NT2/D1 (cell line): ENCODE measurements at regions not wholly inside any gene's neighbourhood (a gene's known extent, or its start where the extent isn't known, plus 50 kb on each side); places are given as distances from the start of the nearest gene placed in this dataset.

Experiments used
- DNase-seq: peaks from one replicate; pipeline ENCODE4 v3.0.0-alpha.2; 2011; ENCODE audit warnings: low read depth, low spot score
- H3K27me3 ChIP-seq: 2 replicates; pipeline ENCODE4 v1.6.0; 2011; ENCODE audit warnings: mild to moderate bottlenecking; ENCODE audit not compliant: insufficient read length, insufficient read depth
- H3K36me3 ChIP-seq: 2 replicates; pipeline ENCODE4 v1.6.1; 2011; ENCODE audit warnings: mild to moderate bottlenecking, low read length, mixed read lengths; ENCODE audit not compliant: insufficient read depth, insufficient read length
- H3K4me1 ChIP-seq: 2 replicates; pipeline ENCODE4 v1.5.1; 2011; ENCODE audit not compliant: insufficient read depth, insufficient read length
- H3K4me3 ChIP-seq: 2 replicates; pipeline ENCODE4 v1.5.1; 2011; ENCODE audit warnings: low read depth; ENCODE audit not compliant: insufficient read length
- H3K9ac ChIP-seq: 2 replicates; pipeline ENCODE4 v1.6.0; 2011; ENCODE audit warnings: low read depth; ENCODE audit not compliant: insufficient read length
- H3K9me3 ChIP-seq: 2 replicates; pipeline ENCODE4 v1.5.1; 2011; ENCODE audit warnings: mild to moderate bottlenecking, low read length; ENCODE audit not compliant: insufficient read depth
- SUZ12 ChIP-seq: IDR thresholded peaks from 2 replicates; pipeline ENCODE4 v1.6.1; 2011; ENCODE audit not compliant: insufficient read length, insufficient read depth; ENCODE audit errors: extremely low read depth
- YY1 ChIP-seq: IDR thresholded peaks from 2 replicates; pipeline ENCODE4 v1.6.1; 2011; ENCODE audit not compliant: insufficient read length, insufficient read depth
- ZNF274 ChIP-seq: IDR thresholded peaks from 2 replicates; pipeline ENCODE4 v1.6.1; 2011; ENCODE audit warnings: mild to moderate bottlenecking, low read depth, low read length

DNA sequence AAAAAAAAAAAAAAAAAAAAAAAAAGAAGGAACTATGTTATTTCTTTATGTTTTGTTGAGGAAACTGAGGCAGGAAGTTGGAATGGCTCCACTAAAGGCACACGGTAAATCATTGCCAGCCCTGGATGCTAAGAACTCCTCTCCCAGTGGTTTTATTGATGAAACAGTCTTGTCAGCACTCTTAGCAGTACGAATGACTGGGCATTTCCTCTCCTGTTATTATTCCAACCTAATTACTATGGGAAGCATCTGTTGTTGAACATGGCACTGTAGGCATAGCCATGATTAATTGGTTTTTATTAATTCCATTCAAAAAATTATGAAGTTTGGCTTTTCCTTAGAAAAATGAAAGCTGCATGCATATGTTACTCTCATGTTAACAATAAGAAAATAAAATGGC lies 1387.1 kb upstream of the TMEM132C start:
- Histone ChIP-seq H3K9ac (no peak overlapping the region), H3K4me1 (no peaks in the 10 kb centered on the region), H3K4me3 (no peak overlapping the region), H3K9me3 (no peaks in the 10 kb centered on the region), H3K36me3 (no peaks in the 10 kb centered on the region), H3K27me3 (no peaks in the 10 kb centered on the region)
- TF ChIP-seq ZNF274, result no peak
- no peak for TF ChIP-seq SUZ12
- no peak for TF ChIP-seq YY1
- no peak for DNase-seq

DNA sequence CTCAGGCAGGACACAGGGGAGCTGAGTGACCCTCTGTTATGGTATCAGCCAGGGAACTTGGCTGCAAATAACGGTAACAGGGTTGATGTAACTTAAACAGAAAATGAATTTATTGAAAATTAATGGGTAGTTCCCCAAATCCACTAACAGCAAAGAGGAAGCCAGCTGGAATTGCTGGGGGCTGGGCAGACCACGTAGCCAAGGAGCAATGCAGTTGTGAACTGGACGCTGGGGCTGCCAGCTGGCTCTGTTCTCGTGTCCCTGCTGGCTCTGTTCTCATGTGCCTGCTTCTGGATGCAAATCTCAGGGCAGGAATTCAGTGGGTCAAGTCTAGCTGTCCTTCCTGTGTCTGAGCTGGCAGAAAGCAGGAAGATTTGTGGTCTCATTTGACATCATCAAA lies 1383.3 kb upstream of the TMEM132C start:
- Histone ChIP-seq H3K9me3 (no peaks in the 10 kb centered on the region), H3K9ac (no peak overlapping the region), H3K36me3 (no peaks in the 10 kb centered on the region), H3K4me1 (no peaks in the 10 kb centered on the region), H3K27me3 (no peaks in the 10 kb centered on the region), H3K4me3 (no peak overlapping the region)
- TF ChIP-seq SUZ12, result no peak
- no peak for TF ChIP-seq YY1
- TF ChIP-seq ZNF274, result no peak
- DNase-seq, result no peak

DNA sequence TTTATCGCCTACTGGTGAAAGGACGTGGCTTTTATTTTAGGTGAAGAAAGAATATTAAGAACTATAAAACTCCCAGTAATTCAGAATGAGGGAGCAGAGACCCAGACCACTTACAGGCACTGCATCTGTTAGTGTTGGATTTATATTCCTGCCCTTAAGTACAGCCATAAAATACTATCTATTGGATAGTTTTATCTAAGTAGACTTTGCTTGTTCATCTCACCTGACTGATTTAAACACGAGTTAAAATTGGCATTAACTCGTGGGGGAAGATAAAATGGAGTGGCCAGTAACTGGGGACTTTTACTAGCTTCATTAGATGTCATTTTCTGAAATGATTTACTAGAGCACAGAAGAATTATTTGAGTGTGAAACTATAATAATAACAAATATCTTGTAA lies 1377.5 kb upstream of the TMEM132C start:
- Histone ChIP-seq H3K4me3 (no peak overlapping the region), H3K4me1 (no peaks in the 10 kb centered on the region), H3K9me3 (no peaks in the 10 kb centered on the region), H3K9ac (no peak overlapping the region), H3K36me3 (no peaks in the 10 kb centered on the region), H3K27me3 (no peaks in the 10 kb centered on the region)
- no peak for TF ChIP-seq SUZ12
- no peak for TF ChIP-seq ZNF274
- TF ChIP-seq YY1, result no peak
- DNase-seq, result no peak

DNA sequence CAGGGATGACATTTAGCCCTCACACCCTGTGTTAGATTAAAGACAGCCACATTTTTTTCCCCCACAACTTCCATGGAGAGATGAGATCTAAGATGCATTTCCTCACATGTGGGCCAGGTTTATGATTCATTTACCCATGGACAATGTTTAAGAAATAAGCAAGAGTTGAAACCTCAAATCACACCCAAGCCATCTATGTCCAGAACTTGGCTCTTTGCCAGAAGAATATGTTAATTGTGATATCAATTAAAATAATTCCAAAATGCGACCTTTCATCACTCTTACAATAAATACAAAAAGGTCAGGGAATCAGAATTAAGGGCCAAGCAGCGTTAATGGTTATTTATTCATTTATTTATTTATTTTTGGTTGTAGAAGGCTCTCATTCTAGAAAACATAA lies 1376.9 kb upstream of the TMEM132C start:
- Histone ChIP-seq H3K4me1 (no peaks in the 10 kb centered on the region), H3K36me3 (no peaks in the 10 kb centered on the region), H3K27me3 (no peaks in the 10 kb centered on the region), H3K9ac (no peak overlapping the region), H3K9me3 (no peaks in the 10 kb centered on the region), H3K4me3 (no peak overlapping the region)
- TF ChIP-seq YY1, result no peak
- no peak for TF ChIP-seq SUZ12
- TF ChIP-seq ZNF274, result no peak
- no peak for DNase-seq

DNA sequence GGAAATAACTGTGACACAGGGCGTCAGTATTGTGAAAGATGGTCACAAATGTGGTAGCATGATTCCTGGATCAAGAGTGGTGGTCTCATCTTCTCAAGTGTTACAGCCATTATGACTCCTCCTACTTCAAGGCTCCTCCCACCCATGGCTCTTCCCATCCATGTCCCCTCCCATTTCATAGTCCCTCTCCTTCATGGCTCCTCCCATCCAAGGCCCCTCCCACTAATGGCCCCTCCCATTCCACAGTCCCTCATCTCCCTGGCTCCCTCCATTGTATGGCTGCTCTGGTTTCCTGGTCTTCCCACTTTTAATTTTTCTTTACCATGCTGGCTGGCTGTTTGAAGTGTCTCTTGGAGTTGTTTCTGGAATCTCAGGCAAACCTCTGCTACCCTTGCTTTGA lies 1375.2 kb upstream of the TMEM132C start:
- Histone ChIP-seq H3K9ac (no peak overlapping the region), H3K4me1 (no peaks in the 10 kb centered on the region), H3K36me3 (no peaks in the 10 kb centered on the region), H3K4me3 (no peak overlapping the region), H3K9me3 (no peaks in the 10 kb centered on the region), H3K27me3 (no peaks in the 10 kb centered on the region)
- no peak for DNase-seq
- TF ChIP-seq ZNF274 (no peak), YY1 (no peak), SUZ12 (no peak)

DNA sequence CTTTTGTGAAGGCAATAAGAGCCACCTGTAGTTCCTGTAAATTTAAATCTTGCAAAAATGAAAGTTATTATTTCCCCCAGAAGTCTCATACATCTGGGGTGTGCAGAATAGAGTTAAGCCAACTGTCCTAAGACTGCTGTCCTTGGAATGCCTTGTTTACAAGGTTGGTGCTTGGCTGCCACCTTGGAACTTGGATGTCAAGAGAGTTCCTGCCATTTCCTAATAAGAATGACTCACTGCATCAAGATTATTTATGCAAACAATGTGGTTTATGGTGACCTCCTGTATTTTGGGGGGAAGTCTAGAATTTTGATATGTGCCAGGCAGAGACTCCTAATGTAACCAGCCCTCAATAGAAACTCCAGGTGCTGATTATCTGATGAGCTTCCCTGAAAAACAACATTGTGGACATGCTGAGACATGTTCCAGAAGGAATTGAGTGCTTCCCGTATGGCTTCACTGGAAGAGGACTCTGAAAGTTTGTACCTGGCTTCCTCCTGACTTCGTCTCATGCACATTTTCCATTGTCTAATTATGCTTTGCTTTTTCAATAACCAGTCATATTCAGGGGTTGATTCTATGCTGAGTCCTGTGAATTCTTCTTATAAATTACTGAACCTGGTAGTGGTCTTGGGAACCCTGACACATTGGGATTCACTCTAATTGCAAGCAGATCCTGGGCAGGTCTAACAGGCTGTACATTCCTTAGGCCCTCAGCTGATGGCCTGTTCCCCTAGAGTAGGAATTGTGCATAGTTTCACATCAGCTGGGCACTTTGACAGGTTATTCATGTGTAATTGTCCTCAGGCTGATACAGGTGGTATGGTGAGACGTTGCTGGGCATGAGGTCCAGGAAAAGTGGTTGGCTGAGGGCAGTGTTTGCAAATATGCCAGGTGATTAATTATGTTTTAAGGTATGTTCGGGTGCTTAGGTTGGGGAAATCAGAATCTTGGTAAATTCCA lies 1370.7 kb upstream of the TMEM132C start:
- DNase-seq, result no peak
- H3K36me3 ChIP-seq, result no peaks in the 10 kb centered on the region
- H3K27me3 ChIP-seq, result no peaks in the 10 kb centered on the region
- no peak overlapping the region for H3K4me3 ChIP-seq
- H3K9me3 ChIP-seq, result no peaks in the 10 kb centered on the region
- H3K4me1 ChIP-seq, result no peaks in the 10 kb centered on the region
- H3K9ac ChIP-seq, result no peak overlapping the region
- TF ChIP-seq ZNF274 (no peak), SUZ12 (no peak), YY1 (no peak)

DNA sequence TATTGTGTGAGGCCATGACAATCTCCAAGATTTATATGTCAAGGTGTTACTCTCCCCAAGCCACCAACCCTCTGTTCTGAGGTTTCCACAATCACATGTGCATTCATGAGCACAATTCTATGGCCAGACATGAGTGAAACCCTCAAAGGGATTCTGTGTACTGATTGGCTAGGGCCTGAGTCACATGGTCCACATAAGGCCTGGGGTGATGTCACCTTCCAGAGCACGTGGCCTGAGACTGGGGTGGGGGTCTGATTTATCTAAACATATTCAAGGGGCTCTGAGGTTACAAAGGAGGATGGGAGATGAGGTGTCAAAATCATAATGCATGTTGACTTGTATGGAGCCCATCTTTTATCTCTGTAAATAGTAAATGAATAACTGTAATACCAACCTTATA lies 1369.9 kb upstream of the TMEM132C start:
- no peaks in the 10 kb centered on the region for H3K36me3 ChIP-seq

More for the DNA sequence above, 1369.9 kb upstream of the TMEM132C start:
- Histone ChIP-seq H3K4me1 (no peaks in the 10 kb centered on the region), H3K27me3 (no peaks in the 10 kb centered on the region), H3K9me3 (no peaks in the 10 kb centered on the region), H3K4me3 (no peak overlapping the region), H3K9ac (no peak overlapping the region)
- TF ChIP-seq YY1 (no peak), ZNF274 (no peak), SUZ12 (no peak)
- DNase-seq, result no peak
